ENCODE measurements at regions not wholly inside any gene's neighbourhood (a gene's known extent, or its start where the extent isn't known, plus 50 kb on each side); places are given as distances from the start of the nearest gene placed in this dataset.

GRCh38 chr2:47236503-47237215 lies 60.3 kb upstream of the CALM2 start:
- no peak for DNase-seq

GRCh38 chr2:47235132-47235531 lies 58.8 kb upstream of the CALM2 start:
- DNase-seq, result no peak

- no peak for DNase-seq
Observed at GRCh38 chr2:47234456-47234855, 58.1 kb upstream of the CALM2 start.

- no peak for DNase-seq
Observed at GRCh38 chr2:47232738-47233415, 56.6 kb upstream of the CALM2 start.

GRCh38 chr2:47230418-47230817 lies 54.1 kb upstream of the CALM2 start:
- DNase-seq, result no peak

- no peak for DNase-seq
Observed at GRCh38 chr2:47227532-47228279, 51.4 kb upstream of the CALM2 start.

GRCh38 chr2:47226923-47227220 lies 50.6 kb upstream of the CALM2 start:
- DNase-seq, result no peak

GRCh38 chr2:47226132-47226922 lies 50.0 kb upstream of the CALM2 start:
- DNase-seq, result no peak

Measured in right kidney (tissue), 1 donor.